SK-N-SH (cell line): ENCODE measurements at regions not wholly inside any gene's neighbourhood (a gene's known extent, or its start where the extent isn't known, plus 50 kb on each side); places are given as distances from the start of the nearest gene placed in this dataset.

Source experiments
- CTCF ChIA-PET: fragments of 300-600, 350-600 bp; formaldehyde crosslinking; extraction: SDS; loops from one replicate; lab custom pipeline; 2021; lab: Yijun Ruan, JAX
- POLR2A ChIA-PET: fragments of 350-600 bp; sonication (Branson Sonifier 250); formaldehyde crosslinking; extraction: SDS; loops from one replicate; lab custom pipeline; 2020; ENCODE audit warnings: antibody characterized with exemption, inconsistent platforms; lab: Yijun Ruan, JAX
- DNase-seq: peaks from one replicate; pipeline ENCODE4 v3.0.0; 2012
- H2AFZ ChIP-seq: fragments of 200-600 bp; sonication (generic); 2 replicates; pipeline ENCODE4 v1.8.1; 2016; ENCODE audit warnings: antibody characterized with exemption, mild to moderate bottlenecking, low read depth
- H3F3A ChIP-seq: fragments of 200-600 bp; sonication (generic); replicated peaks from 2 replicates; pipeline ENCODE3; 2016; ENCODE audit warnings: antibody characterized with exemption, mild to moderate bottlenecking; ENCODE audit not compliant: insufficient read depth
- H3K27ac ChIP-seq, 2 experiments: fragments of 200-500 bp in 1 of 2; fragments of 200-600 bp in 1 of 2; sonication (Bioruptor generic) in 1 of 2; sonication (generic), shearing (Covaris generic) in 1 of 2; 2 replicates each; pipeline versions ENCODE4 v1.5.1 to v1.6.1; 2014 to 2016; ENCODE audit warnings: low read depth in 2 of 2, inconsistent platforms in 1 of 2, low read length in 1 of 2, mild to moderate bottlenecking in 1 of 2, mixed read lengths in 1 of 2
- H3K27me3 ChIP-seq: fragments of 200-600 bp; sonication (generic), shearing (Covaris generic); 2 replicates; pipeline ENCODE4 v1.6.1; 2016; ENCODE audit warnings: mixed run types; ENCODE audit not compliant: insufficient read depth
- H3K36me3 ChIP-seq, 2 experiments: fragments of 200-500 bp in 1 of 2; fragments of 200-600 bp in 1 of 2; sonication (Bioruptor generic) in 1 of 2; sonication (generic) in 1 of 2; replicated peaks in 1 of 2; 2 replicates each; pipeline versions ENCODE3 to v1.5.1; 2014 to 2016; ENCODE audit warnings: low read length in 1 of 2, mild to moderate bottlenecking in 1 of 2; ENCODE audit not compliant: insufficient read depth in 2 of 2, control insufficient read depth in 1 of 2
- H3K4me1 ChIP-seq, 2 experiments: fragments of 200-500 bp in 1 of 2; fragments of 200-600 bp in 1 of 2; sonication (Bioruptor generic) in 1 of 2; sonication (generic), shearing (Covaris generic) in 1 of 2; 2 replicates each; pipeline versions ENCODE4 v1.5.1 to v1.6.1; 2014 to 2016; ENCODE audit warnings: low read depth in 1 of 2, low read length in 1 of 2, mixed run types in 1 of 2; ENCODE audit not compliant: insufficient read depth in 2 of 2, control insufficient read depth in 1 of 2
- H3K4me2 ChIP-seq: fragments of 200-600 bp; sonication (generic), shearing (Covaris generic); 2 replicates; pipeline ENCODE4 v1.6.1; 2017; ENCODE audit warnings: mixed run types
- H3K4me3 ChIP-seq, 2 experiments: fragments of 200-500 bp in 1 of 2; fragments of 200-600 bp in 1 of 2; sonication (Bioruptor generic) in 1 of 2; sonication (generic), shearing (Covaris generic) in 1 of 2; 2 replicates each; pipeline versions ENCODE4 v1.5.1 to v1.8.1; 2014 to 2016; ENCODE audit warnings: low read depth in 2 of 2, inconsistent platforms in 1 of 2, low read length in 1 of 2, mild to moderate bottlenecking in 1 of 2, mixed read lengths in 1 of 2, moderate library complexity in 1 of 2
- H3K79me2 ChIP-seq: fragments of 200-600 bp; sonication (generic); 2 replicates; pipeline ENCODE4 v1.8.1; 2017; ENCODE audit warnings: mild to moderate bottlenecking; ENCODE audit not compliant: insufficient read depth
- H3K9ac ChIP-seq: fragments of 200-600 bp; sonication (generic); 2 replicates; pipeline ENCODE4 v1.6.1; 2017; ENCODE audit warnings: mixed run types
- H3K9me2 ChIP-seq: fragments of 200-600 bp; sonication (generic); 2 replicates; pipeline ENCODE4 v1.6.1; 2017; ENCODE audit warnings: mixed run types
- H3K9me3 ChIP-seq: fragments of 200-600 bp; sonication (generic); 2 replicates; pipeline ENCODE4 v1.6.1; 2017; ENCODE audit warnings: mixed run types, mild to moderate bottlenecking, moderate library complexity
- H4K20me1 ChIP-seq: fragments of 200-600 bp; sonication (generic); 2 replicates; pipeline ENCODE4 v1.6.1; 2017; ENCODE audit warnings: mild to moderate bottlenecking, mixed run types; ENCODE audit not compliant: insufficient read depth
- CTCF ChIP-seq: fragments of 200-600 bp; sonication (generic); IDR thresholded peaks from 2 replicates; pipeline ENCODE4 v1.6.1; 2017; ENCODE audit warnings: antibody characterized with exemption, mild to moderate bottlenecking, moderate library complexity
- GABPA ChIP-seq: IDR thresholded peaks from 2 replicates; pipeline ENCODE4 v1.4.0; 2012; ENCODE audit warnings: low read depth, mild to moderate bottlenecking
- GATA2 ChIP-seq: sonication (generic); formaldehyde crosslinking; IDR thresholded peaks from 2 replicates; pipeline ENCODE4 v1.5.0; 2020; ENCODE audit warnings: mild to moderate bottlenecking, missing genetic modification reagents
- JUND ChIP-seq: IDR thresholded peaks from 2 replicates; pipeline ENCODE4 v1.4.0; 2012
- NRF1 ChIP-seq: IDR thresholded peaks from 2 replicates; pipeline ENCODE4 v1.6.1; 2012; ENCODE audit warnings: low read depth, mild to moderate bottlenecking, low read length
- POLR2AphosphoS5 ChIP-seq: IDR thresholded peaks from 2 replicates; pipeline ENCODE4 v1.6.1; 2012; ENCODE audit warnings: low read depth, low read length
- RCOR1 ChIP-seq: fragments of 150-350 bp; IDR thresholded peaks from 2 replicates; pipeline ENCODE4 v1.6.1; 2017; ENCODE audit warnings: antibody characterized with exemption, low read length
- RFX5 ChIP-seq: IDR thresholded peaks from 2 replicates; pipeline ENCODE4 v1.6.1; 2012; ENCODE audit warnings: mild to moderate bottlenecking, improper control_type of control experiment, low read length
- RXRA ChIP-seq: IDR thresholded peaks from 2 replicates; pipeline ENCODE4 v1.4.0; 2012; ENCODE audit warnings: low read depth, mild to moderate bottlenecking, borderline replicate concordance
- SIN3A ChIP-seq: IDR thresholded peaks from 2 replicates; pipeline ENCODE4 v1.6.1; 2012; ENCODE audit warnings: low read depth, mild to moderate bottlenecking, low read length, moderate library complexity, borderline replicate concordance
- TAF1 ChIP-seq: IDR thresholded peaks from 2 replicates; pipeline ENCODE4 v1.6.1; 2012; ENCODE audit warnings: low read depth, mild to moderate bottlenecking, low read length, moderate library complexity, borderline replicate concordance
- TCF12 ChIP-seq: IDR thresholded peaks from 2 replicates; pipeline ENCODE4 v1.4.0; 2012
- TEAD4 ChIP-seq: IDR thresholded peaks from 2 replicates; pipeline ENCODE4 v1.4.0; 2012; ENCODE audit warnings: mild to moderate bottlenecking, borderline replicate concordance; ENCODE audit not compliant: insufficient read depth
- WGBS: methylation state at CpG from one replicate; pipeline ENCODE4 v1.1.6; 2017; ENCODE audit warnings: low lambda C conversion rate; 5-methylcytosine and 5-hydroxymethylcytosine counted together
- TF ChIP-seq, protein P1 (sequence below): fragments of 150-350 bp; IDR thresholded peaks from 2 replicates; pipeline ENCODE4 v1.6.1; 2017; ENCODE audit warnings: antibody characterized with exemption, low read length, low read depth, borderline replicate concordance
- TF ChIP-seq, protein P2 (sequence below): IDR thresholded peaks from 2 replicates; pipeline ENCODE4 v1.6.1; 2012; ENCODE audit warnings: mild to moderate bottlenecking, low read depth, low read length, moderate library complexity
- TF ChIP-seq, protein P3 (sequence below): IDR thresholded peaks from 2 replicates; pipeline ENCODE4 v1.4.0; 2012; ENCODE audit warnings: low read depth, borderline replicate concordance

DNA sequence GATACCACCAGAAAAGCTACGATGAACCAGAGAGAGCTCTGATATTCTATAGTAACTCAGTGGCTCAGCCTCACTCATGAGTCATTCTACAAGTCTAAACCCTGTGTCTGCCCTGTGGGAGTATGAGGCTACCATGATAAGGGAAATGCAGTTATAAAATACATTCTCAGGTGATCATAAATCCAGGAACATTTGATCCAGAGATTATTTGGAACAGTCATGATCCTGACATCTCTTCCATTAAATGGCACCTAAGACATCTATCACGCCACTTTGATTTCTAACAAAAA, 202.6 kb upstream of the RASSF8 start:
- Histone ChIP-seq H3K4me1 (no peaks in the 10 kb centered on the region), H3K27me3 (no peaks in the 10 kb centered on the region), H3K79me2 (no peaks in the 10 kb centered on the region), H4K20me1 (no peaks in the 10 kb centered on the region), H3K27ac (no peak overlapping the region), H3K9me3 (no peaks in the 10 kb centered on the region), H3K9me2 (no peaks in the 10 kb centered on the region), H2AFZ (no peak overlapping the region), H3K9ac (no peak overlapping the region), H3K4me2 (no peak overlapping the region), H3F3A (no peaks in the 10 kb centered on the region), H3K4me3 (no peak overlapping the region), H3K36me3 (no peaks in the 10 kb centered on the region)
- 100% methylated on average over 2 of the region's 2 CpGs for WGBS
- CTCF ChIA-PET: interaction anchor here (1.8 kb wide), 1 partner anchor 11 kb away, joined by 6 read pairs; no protein-coding TSS in a partner anchor
- no peak for TF ChIP-seq RFX5
- no peak for TF ChIP-seq GATA2 (CRISPR knock-in tag)
- TF ChIP-seq JUND: no peak
- no peak for TF ChIP-seq RCOR1
- no peak for TF ChIP-seq TCF12
- TF ChIP-seq TAF1: no peak
- no peak for TF ChIP-seq CTCF
- TF ChIP-seq RXRA: no peak
- no peak for TF ChIP-seq TEAD4
- no peak for TF ChIP-seq NRF1
- TF ChIP-seq, protein P1, sequence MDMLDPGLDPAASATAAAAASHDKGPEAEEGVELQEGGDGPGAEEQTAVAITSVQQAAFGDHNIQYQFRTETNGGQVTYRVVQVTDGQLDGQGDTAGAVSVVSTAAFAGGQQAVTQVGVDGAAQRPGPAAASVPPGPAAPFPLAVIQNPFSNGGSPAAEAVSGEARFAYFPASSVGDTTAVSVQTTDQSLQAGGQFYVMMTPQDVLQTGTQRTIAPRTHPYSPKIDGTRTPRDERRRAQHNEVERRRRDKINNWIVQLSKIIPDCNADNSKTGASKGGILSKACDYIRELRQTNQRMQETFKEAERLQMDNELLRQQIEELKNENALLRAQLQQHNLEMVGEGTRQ: no peak
- TF ChIP-seq GABPA: no peak
- TF ChIP-seq SIN3A: no peak
- no peak for TF ChIP-seq POLR2AphosphoS5
- TF ChIP-seq, protein P2, sequence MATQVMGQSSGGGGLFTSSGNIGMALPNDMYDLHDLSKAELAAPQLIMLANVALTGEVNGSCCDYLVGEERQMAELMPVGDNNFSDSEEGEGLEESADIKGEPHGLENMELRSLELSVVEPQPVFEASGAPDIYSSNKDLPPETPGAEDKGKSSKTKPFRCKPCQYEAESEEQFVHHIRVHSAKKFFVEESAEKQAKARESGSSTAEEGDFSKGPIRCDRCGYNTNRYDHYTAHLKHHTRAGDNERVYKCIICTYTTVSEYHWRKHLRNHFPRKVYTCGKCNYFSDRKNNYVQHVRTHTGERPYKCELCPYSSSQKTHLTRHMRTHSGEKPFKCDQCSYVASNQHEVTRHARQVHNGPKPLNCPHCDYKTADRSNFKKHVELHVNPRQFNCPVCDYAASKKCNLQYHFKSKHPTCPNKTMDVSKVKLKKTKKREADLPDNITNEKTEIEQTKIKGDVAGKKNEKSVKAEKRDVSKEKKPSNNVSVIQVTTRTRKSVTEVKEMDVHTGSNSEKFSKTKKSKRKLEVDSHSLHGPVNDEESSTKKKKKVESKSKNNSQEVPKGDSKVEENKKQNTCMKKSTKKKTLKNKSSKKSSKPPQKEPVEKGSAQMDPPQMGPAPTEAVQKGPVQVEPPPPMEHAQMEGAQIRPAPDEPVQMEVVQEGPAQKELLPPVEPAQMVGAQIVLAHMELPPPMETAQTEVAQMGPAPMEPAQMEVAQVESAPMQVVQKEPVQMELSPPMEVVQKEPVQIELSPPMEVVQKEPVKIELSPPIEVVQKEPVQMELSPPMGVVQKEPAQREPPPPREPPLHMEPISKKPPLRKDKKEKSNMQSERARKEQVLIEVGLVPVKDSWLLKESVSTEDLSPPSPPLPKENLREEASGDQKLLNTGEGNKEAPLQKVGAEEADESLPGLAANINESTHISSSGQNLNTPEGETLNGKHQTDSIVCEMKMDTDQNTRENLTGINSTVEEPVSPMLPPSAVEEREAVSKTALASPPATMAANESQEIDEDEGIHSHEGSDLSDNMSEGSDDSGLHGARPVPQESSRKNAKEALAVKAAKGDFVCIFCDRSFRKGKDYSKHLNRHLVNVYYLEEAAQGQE: no peak
- TF ChIP-seq, protein P3, sequence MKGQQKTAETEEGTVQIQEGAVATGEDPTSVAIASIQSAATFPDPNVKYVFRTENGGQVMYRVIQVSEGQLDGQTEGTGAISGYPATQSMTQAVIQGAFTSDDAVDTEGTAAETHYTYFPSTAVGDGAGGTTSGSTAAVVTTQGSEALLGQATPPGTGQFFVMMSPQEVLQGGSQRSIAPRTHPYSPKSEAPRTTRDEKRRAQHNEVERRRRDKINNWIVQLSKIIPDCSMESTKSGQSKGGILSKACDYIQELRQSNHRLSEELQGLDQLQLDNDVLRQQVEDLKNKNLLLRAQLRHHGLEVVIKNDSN: no peak
- POLR2A ChIA-PET: no interaction called here
- DNase-seq: no peak
